GM12801 (cell line): ENCODE measurements at regions not wholly inside any gene's neighbourhood (a gene's known extent, or its start where the extent isn't known, plus 50 kb on each side); places are given as distances from the start of the nearest gene placed in this dataset.

ENCODE experiments used
- CTCF ChIP-seq: IDR thresholded peaks from one replicate; pipeline ENCODE4 v1.5.1; 2011; ENCODE audit warnings: control low read depth; ENCODE audit not compliant: insufficient read length; ENCODE audit errors: extremely low read depth

GRCh38 chr15:94040541-94041248 is 190.7 kb upstream of the MCTP2 start:
- TF ChIP-seq CTCF, result no peak

- TF ChIP-seq CTCF, result no peak
Observed at GRCh38 chr15:94036156-94036555, 195.2 kb upstream of the MCTP2 start.

- TF ChIP-seq CTCF, result no peak
Observed at GRCh38 chr15:94033683-94034020, 197.7 kb upstream of the MCTP2 start.

- TF ChIP-seq CTCF, result no peak
Observed at GRCh38 chr15:94033014-94033682, 198.2 kb upstream of the MCTP2 start.

- no peak for TF ChIP-seq CTCF
Observed at GRCh38 chr15:94032571-94032970, 198.8 kb upstream of the MCTP2 start.

GRCh38 chr15:94031072-94031471 is 200.3 kb upstream of the MCTP2 start:
- TF ChIP-seq CTCF, result no peak

- TF ChIP-seq CTCF, result no peak
Observed at GRCh38 chr15:94029495-94029894, 201.9 kb upstream of the MCTP2 start.
